Smooth muscle cell (in vitro differentiated cells): ENCODE measurements at regions not wholly inside any gene's neighbourhood (a gene's known extent, or its start where the extent isn't known, plus 50 kb on each side); places are given as distances from the start of the nearest gene placed in this dataset.

Source experiments
- DNase-seq: peaks from one replicate; lab custom pipeline; 2025; ENCODE audit not compliant: unreplicated experiment; lab: John Stamatoyannopoulos, UW
- H2AFZ ChIP-seq: fragments of 200-600 bp; sonication (generic); 2 replicates; pipeline ENCODE4 v1.6.0; 2016; ENCODE audit warnings: antibody characterized with exemption, low read depth, mild to moderate bottlenecking
- H3F3A ChIP-seq: fragments of 200-600 bp; sonication (generic); 2 replicates; pipeline ENCODE4 v1.6.0; 2017; ENCODE audit warnings: antibody characterized with exemption, low read depth
- H3K27ac ChIP-seq: fragments of 200-600 bp; sonication (generic); 2 replicates; pipeline ENCODE4 v1.5.1; 2016; ENCODE audit warnings: low read depth, mild to moderate bottlenecking
- H3K27me3 ChIP-seq: fragments of 200-600 bp; sonication (generic); 2 replicates; pipeline ENCODE4 v1.6.1; 2016; ENCODE audit warnings: low read depth, mild to moderate bottlenecking
- H3K36me3 ChIP-seq: fragments of 200-600 bp; sonication (generic); 2 replicates; pipeline ENCODE4 v1.5.1; 2016; ENCODE audit warnings: low read depth
- H3K4me1 ChIP-seq: fragments of 200-600 bp; sonication (generic); 2 replicates; pipeline ENCODE4 v1.5.1; 2016; ENCODE audit warnings: low read depth
- H3K4me2 ChIP-seq: fragments of 200-600 bp; sonication (generic); 2 replicates; pipeline ENCODE4 v1.6.0; 2016; ENCODE audit warnings: mild to moderate bottlenecking
- H3K4me3 ChIP-seq: fragments of 200-600 bp; sonication (generic); 2 replicates; pipeline ENCODE4 v1.5.1; 2016; ENCODE audit warnings: mild to moderate bottlenecking
- H3K79me2 ChIP-seq: fragments of 200-600 bp; sonication (generic); 2 replicates; pipeline ENCODE4 v1.6.0; 2016; ENCODE audit warnings: low read depth, mild to moderate bottlenecking
- H3K9ac ChIP-seq: fragments of 200-600 bp; sonication (generic); 2 replicates; pipeline ENCODE4 v1.6.0; 2016; ENCODE audit warnings: low read depth
- H3K9me3 ChIP-seq: fragments of 200-600 bp; sonication (generic); replicated peaks from 2 replicates; pipeline ENCODE4 v1.5.1; 2016; ENCODE audit warnings: low read depth
- H4K20me1 ChIP-seq: fragments of 200-600 bp; sonication (generic); 2 replicates; pipeline ENCODE4 v1.6.0; 2016; ENCODE audit warnings: low read depth
- CTCF ChIP-seq: fragments of 200-600 bp; sonication (generic); IDR thresholded peaks from 2 replicates; pipeline ENCODE4 v1.5.1; 2017; ENCODE audit warnings: borderline replicate concordance, mild to moderate bottlenecking, antibody characterized with exemption; ENCODE audit not compliant: insufficient read depth, poor library complexity, severe bottlenecking
- WGBS: methylation state at CpG from one replicate; pipeline ENCODE4 v1.1.7; 2016; ENCODE audit warnings: low lambda C conversion rate; 5-methylcytosine and 5-hydroxymethylcytosine counted together

DNA sequence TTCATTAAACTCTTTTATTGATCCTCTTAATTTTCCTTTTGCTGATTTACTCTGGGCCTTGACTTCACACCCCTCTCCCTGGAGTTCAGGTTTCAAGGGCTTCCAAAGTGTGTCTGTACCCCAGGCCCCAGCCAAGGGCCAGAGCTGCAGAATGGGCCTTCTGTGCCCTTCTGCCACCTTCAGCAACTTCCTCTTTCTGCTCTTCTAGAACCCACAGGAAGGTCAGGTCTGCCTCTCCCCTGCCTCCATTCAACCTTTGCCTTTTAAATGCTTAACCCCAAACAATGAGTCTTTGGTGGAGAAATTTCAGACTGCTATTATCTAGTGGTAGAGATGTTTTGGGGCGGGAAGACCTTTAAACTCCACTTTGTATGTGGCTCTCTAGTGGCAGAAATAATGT, 63.1 kb downstream of the TSN start:
- no peak overlapping the region for H3K27ac ChIP-seq
- no peaks in the 10 kb centered on the region for H3K4me1 ChIP-seq
- H3F3A ChIP-seq = no peaks in the 10 kb centered on the region
- H3K9ac ChIP-seq = no peak overlapping the region
- no peak overlapping the region for H2AFZ ChIP-seq
- TF ChIP-seq CTCF = no peak
- DNase-seq = no peak
- no peaks in the 10 kb centered on the region for H3K9me3 ChIP-seq
- 77% methylated on average over 1 of the region's 1 CpG for WGBS
- H3K79me2 ChIP-seq = no peaks in the 10 kb centered on the region
- H3K4me3 ChIP-seq = no peak overlapping the region
- H4K20me1 ChIP-seq = no peaks in the 10 kb centered on the region
- no peak overlapping the region for H3K4me2 ChIP-seq
- no peaks in the 10 kb centered on the region for H3K36me3 ChIP-seq
- H3K27me3 ChIP-seq = no peaks in the 10 kb centered on the region

- Histone ChIP-seq H3F3A (no peaks in the 10 kb centered on the region), H3K4me2 (no peak overlapping the region), H3K36me3 (no peaks in the 10 kb centered on the region), H3K4me1 (no peaks in the 10 kb centered on the region), H3K79me2 (no peaks in the 10 kb centered on the region), H3K27ac (no peak overlapping the region), H3K9ac (no peak overlapping the region), H2AFZ (no peak overlapping the region), H3K4me3 (no peak overlapping the region), H3K9me3 (no peaks in the 10 kb centered on the region), H4K20me1 (no peaks in the 10 kb centered on the region), H3K27me3 (peaks cover 6% of the 10 kb centered on the region)
- no peak for TF ChIP-seq CTCF
- DNase-seq = no peak
- 87% methylated on average over 6 of the region's 6 CpGs for WGBS
These were observed 64.4 kb downstream of the TSN start for GRCh38 chr2:121819846-121820245.

DNA sequence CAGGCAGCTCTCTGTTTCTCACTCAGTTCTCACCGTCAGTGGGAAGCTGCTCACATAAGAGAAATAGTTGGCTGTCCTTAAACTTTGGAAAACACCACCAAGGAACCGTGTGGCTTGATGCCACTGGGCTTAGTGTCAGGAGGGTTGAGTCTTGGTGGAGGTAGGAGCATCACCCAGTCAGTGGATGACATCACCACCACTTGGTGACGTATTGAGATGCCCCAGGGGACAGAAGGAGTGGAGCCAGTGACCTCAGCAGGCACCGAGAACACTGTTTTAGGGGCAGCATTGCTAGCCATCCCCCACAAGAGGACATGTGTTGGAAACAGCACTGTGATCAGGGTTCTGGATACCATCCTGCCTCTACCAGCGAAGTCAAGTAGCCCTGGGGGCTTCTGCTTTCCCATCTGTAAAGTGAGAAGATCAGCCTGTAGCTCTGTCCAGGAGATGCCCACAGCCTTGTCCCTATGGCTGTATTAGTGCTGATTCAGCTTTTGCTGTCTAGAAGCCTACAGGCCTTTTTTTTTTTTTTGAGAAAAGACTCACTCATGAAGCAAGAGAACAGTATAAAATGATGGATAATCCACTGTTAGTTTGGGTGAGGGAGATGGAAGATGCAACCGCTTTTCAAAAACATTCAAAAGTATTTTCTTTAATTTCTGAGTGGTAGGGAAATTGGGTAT, 66.2 kb downstream of the TSN start:
- no peak for DNase-seq
- Histone ChIP-seq H4K20me1 (no peaks in the 10 kb centered on the region), H3K4me1 (no peaks in the 10 kb centered on the region), H3K9ac (no peak overlapping the region), H3K27me3 (peaks cover 6% of the 10 kb centered on the region), H3K4me2 (no peak overlapping the region), H3K79me2 (no peaks in the 10 kb centered on the region), H3K36me3 (no peaks in the 10 kb centered on the region), H3F3A (no peaks in the 10 kb centered on the region), H3K4me3 (no peak overlapping the region), H3K9me3 (no peaks in the 10 kb centered on the region), H2AFZ (no peak overlapping the region), H3K27ac (no peak overlapping the region)
- WGBS = 86% methylated on average over 6 of the region's 6 CpGs
- TF ChIP-seq CTCF = no peak

DNA sequence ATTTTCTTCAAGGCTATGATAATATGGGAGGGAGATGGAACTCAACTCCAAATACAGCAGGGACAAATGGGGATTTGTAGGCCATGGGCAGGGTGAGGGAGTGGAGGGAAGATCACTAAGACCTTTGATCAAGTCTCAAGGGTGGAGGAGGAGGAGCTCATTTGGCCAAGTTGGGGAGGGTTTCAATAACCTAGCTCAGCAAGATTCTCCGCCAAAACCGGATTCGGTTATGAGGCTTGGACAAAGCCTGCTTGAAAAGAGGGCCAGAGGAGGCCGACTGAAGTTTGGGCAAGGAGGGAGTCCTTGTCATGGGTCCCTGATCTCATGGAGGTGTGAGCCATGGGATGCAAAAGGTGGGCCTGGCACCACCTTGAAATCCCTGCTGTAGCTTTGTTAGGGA, 68.8 kb downstream of the TSN start:
- H3K4me3 ChIP-seq = no peak overlapping the region
- H3K79me2 ChIP-seq = no peaks in the 10 kb centered on the region
- H3K27ac ChIP-seq = no peak overlapping the region
- H3K27me3 ChIP-seq = peaks cover 6% of the 10 kb centered on the region
- H3K4me2 ChIP-seq = no peak overlapping the region
- no peak overlapping the region for H2AFZ ChIP-seq
- no peaks in the 10 kb centered on the region for H4K20me1 ChIP-seq
- H3F3A ChIP-seq = no peaks in the 10 kb centered on the region
- TF ChIP-seq CTCF = no peak
- DNase-seq = no peak
- 83% methylated on average over 4 of the region's 4 CpGs for WGBS
- H3K9me3 ChIP-seq = no peaks in the 10 kb centered on the region
- H3K9ac ChIP-seq = no peak overlapping the region
- H3K4me1 ChIP-seq = no peaks in the 10 kb centered on the region
- H3K36me3 ChIP-seq = no peaks in the 10 kb centered on the region
